Transverse colon (tissue), 4 donors: ENCODE measurements at regions not wholly inside any gene's neighbourhood (a gene's known extent, or its start where the extent isn't known, plus 50 kb on each side); places are given as distances from the start of the nearest gene placed in this dataset.

Experiments
- DNase-seq: peaks from one replicate; pipeline ENCODE4 v3.0.0-alpha.2; 2019
- H3K27ac ChIP-seq, 4 donors: fragments of 200-600 bp; sonication (generic); 2 replicates each; pipeline ENCODE4 v1.5.1; 2016 to 2018; ENCODE audit warnings: inconsistent platforms in 4 of 4
- H3K27me3 ChIP-seq: fragments of 200-600 bp; sonication (generic); 2 replicates; pipeline ENCODE4 v1.5.1; 2017; ENCODE audit warnings: inconsistent platforms
- H3K36me3 ChIP-seq, 4 donors: fragments of 200-600 bp; sonication (generic); 2 replicates each; pipeline ENCODE4 v1.5.1; 2017 to 2019; ENCODE audit warnings: inconsistent platforms in 4 of 4
- H3K4me1 ChIP-seq, 4 donors: fragments of 200-600 bp; sonication (generic); 2 replicates each; pipeline ENCODE4 v1.5.1; 2017 to 2020; ENCODE audit warnings: inconsistent platforms in 4 of 4
- H3K4me3 ChIP-seq, 4 donors: fragments of 200-600 bp; sonication (generic); 1 replicate in 1 of 4; 2 replicates in 3 of 4; pipeline versions ENCODE4 v1.5.1 to v1.6.1; 2017 to 2019; ENCODE audit warnings: inconsistent platforms in 4 of 4
- H3K9me3 ChIP-seq, 2 donors: fragments of 200-600 bp; sonication (generic); 2 replicates each; pipeline ENCODE4 v1.5.1; 2017 to 2019; ENCODE audit warnings: inconsistent platforms in 2 of 2
- EP300 ChIP-seq: sonication (generic); formaldehyde crosslinking; IDR thresholded peaks from one replicate; pipeline ENCODE4 v1.6.1; 2017; ENCODE audit warnings: antibody characterized with exemption, low read depth
- POLR2A ChIP-seq: fragments of 450-650 bp; IDR thresholded peaks from one replicate; pipeline ENCODE4 v1.6.1; 2016; ENCODE audit warnings: antibody characterized with exemption, mild to moderate bottlenecking, moderate library complexity
- POLR2AphosphoS5 ChIP-seq, 3 donors: sonication (generic); formaldehyde crosslinking; IDR thresholded peaks; one replicate each; pipeline ENCODE4 v1.6.1; 2016; ENCODE audit warnings: antibody characterized with exemption in 3 of 3
- WGBS, 2 donors: methylation state at CpG; one replicate each; pipeline ENCODE4 v1.1.5; 2018; ENCODE audit warnings: low coverage in 1 of 2; 5-methylcytosine and 5-hydroxymethylcytosine counted together
- in situ Hi-C, 4 donors: fragments of 200-750 bp; cut with MboI; loops; one replicate each; pipeline versions ENCODE4 v1.15.0 to v1.15.1; 2017; ENCODE audit warnings: low sequenced_read_pairs in 3 of 4, low pct_ligation_motif_present in 1 of 4, low pct_unique_long_range_greater_than_20kb in 1 of 4
- intact Hi-C: fragments of 100-400 bp; cut with DNase I; formaldehyde crosslinking; loops from one replicate; pipeline ENCODE4 v1.15.1; 2023; ENCODE audit warnings: low total_unique reads
- TF ChIP-seq, protein P1 (sequence below), 5 experiments: fragments of 200-600 bp in 3 of 5; fragments of 450-650 bp in 2 of 5; sonication (generic) in 3 of 5; IDR thresholded peaks; 1 replicate in 2 of 5; 2 replicates in 3 of 5; pipeline ENCODE4 v1.5.1; 2016 to 2017; ENCODE audit warnings: antibody characterized with exemption in 5 of 5, inconsistent platforms in 3 of 5, mild to moderate bottlenecking in 2 of 5, moderate library complexity in 1 of 5

DNA sequence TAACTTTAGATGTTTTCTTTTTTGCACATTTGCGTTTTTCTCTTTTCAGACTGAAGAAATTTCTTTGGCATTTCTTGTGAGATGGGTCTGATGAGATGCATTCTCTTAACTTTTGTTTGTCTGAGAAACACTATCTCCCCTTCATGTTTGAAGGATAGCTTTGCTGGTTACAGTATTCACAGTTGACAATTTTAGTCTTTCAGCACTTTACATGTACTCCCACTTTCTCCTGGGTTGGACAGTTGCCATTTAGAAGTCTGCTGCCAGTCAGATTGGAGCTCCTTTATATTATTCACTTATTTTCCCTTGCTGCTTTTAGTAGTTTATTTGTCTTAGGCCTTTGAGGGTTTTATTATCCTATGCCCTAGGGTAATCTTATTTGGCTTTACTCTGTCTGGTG lies 67.3 kb upstream of the VOPP1 start:
- TF ChIP-seq POLR2AphosphoS5 (IDR thresholded peaks at IDR 0.05) (no peak), EP300 (no peak), POLR2A (no peak)
- TF ChIP-seq, protein P1, sequence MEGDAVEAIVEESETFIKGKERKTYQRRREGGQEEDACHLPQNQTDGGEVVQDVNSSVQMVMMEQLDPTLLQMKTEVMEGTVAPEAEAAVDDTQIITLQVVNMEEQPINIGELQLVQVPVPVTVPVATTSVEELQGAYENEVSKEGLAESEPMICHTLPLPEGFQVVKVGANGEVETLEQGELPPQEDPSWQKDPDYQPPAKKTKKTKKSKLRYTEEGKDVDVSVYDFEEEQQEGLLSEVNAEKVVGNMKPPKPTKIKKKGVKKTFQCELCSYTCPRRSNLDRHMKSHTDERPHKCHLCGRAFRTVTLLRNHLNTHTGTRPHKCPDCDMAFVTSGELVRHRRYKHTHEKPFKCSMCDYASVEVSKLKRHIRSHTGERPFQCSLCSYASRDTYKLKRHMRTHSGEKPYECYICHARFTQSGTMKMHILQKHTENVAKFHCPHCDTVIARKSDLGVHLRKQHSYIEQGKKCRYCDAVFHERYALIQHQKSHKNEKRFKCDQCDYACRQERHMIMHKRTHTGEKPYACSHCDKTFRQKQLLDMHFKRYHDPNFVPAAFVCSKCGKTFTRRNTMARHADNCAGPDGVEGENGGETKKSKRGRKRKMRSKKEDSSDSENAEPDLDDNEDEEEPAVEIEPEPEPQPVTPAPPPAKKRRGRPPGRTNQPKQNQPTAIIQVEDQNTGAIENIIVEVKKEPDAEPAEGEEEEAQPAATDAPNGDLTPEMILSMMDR (IDR thresholded peaks at IDR 0.05) = no peak
- peaks cover 0 to 5% (median 0%) of the 10 kb centered on the region in 4 donors for H3K4me1 ChIP-seq
- H3K4me3 ChIP-seq = no peak overlapping the region
- intact Hi-C loops = no loop called here
- in situ Hi-C loops = loop anchor here (10.0 to 25.0 kb wide), 2 partner anchors 323 to 435 kb away; partner anchors contain the start of genes MRPS17 (in 4 of the 4) and NIPSNAP2 (in 4 of the 4)
- no peaks in the 10 kb centered on the region for H3K9me3 ChIP-seq
- WGBS, 2 donors = 91% methylated on average over 1 of the region's 1 CpG; no CpG with 5 or more reads in 1 of the 2 donors
- H3K36me3 ChIP-seq = no peaks in the 10 kb centered on the region
- no peaks in the 10 kb centered on the region for H3K27me3 ChIP-seq
- no peak overlapping the region for H3K27ac ChIP-seq
- no peak for DNase-seq

DNA sequence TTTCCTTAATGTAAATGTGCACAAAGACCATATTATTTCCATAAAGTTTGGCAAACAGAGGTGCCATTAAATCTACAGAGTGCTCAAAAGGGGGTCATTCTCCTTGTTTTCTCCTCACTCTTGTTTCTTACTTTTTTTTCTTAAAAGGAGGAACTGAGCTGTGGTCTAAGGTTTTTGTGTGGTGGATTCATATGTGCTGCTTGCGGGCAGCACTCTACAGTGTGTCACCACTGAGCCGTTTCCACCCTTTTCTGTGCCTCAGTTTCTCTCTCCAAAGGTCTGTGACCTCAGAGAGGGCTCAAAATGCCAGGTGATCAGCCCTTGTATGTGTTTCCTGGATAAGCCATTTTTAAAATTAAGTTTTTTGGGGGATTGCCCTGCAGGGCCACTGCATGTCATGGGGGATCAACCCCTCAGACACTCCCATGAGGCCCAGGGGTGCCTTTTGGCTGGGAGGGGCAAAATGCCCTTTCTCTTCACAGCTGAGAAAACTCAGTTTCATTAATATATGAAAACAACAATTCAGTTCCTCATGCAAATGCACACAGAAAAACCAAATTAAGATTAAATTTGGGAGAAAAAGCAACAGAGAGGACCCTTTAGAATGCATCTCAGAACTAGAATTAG lies 56.9 kb upstream of the VOPP1 start:
- no peak for TF ChIP-seq POLR2A
- Histone ChIP-seq H3K4me3 (no peak overlapping the region), H3K4me1 (no peaks in the 10 kb centered on the region), H3K9me3 (peaks cover 0 to 6% of the 10 kb centered on the region in 2 donors), H3K36me3 (no peaks in the 10 kb centered on the region), H3K27ac (no peak overlapping the region), H3K27me3 (no peaks in the 10 kb centered on the region)
- 12 to 47% methylated on average over 2 of the region's 2 CpGs for WGBS, 2 donors
- intact Hi-C loops = no loop called here
- DNase-seq = no peak
- in situ Hi-C loops = loop anchor here (25.0 kb wide), 1 partner anchor 333 kb away; the partner anchor contains the start of genes MRPS17 (in 4 of the 4) and NIPSNAP2 (in 4 of the 4)

DNA sequence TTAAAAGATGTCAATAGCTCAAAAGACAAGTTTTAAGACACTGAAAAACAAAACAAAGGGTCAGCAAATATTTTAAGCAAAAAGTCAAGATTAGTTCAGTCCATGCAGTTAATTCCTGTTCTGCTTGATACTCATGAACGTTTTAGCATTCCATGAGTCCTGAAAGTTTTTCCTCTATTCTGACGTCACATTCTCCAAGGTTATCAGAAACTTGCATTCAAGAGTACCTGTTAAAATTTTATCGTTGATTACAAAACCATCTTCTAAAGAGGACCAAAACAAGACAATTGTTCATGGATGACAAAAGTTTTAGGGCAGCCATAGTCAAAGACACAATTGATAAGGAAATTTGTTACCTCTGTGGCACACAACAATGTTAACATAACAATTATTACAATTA lies 52.5 kb upstream of the VOPP1 start:
- intact Hi-C loops = no loop called here
- Histone ChIP-seq H3K4me1 (no peaks in the 10 kb centered on the region), H3K9me3 (peaks cover 0 to 6% of the 10 kb centered on the region in 2 donors), H3K27me3 (peaks cover 4% of the 10 kb centered on the region), H3K4me3 (no peak overlapping the region), H3K36me3 (no peaks in the 10 kb centered on the region), H3K27ac (no peak overlapping the region)
- no peak for DNase-seq
- 77 to 78% methylated on average over 3 of the region's 3 CpGs for WGBS, 2 donors
- TF ChIP-seq, protein P1 (IDR thresholded peaks at IDR 0.05) = no peak
- TF ChIP-seq EP300 = no peak
- TF ChIP-seq POLR2AphosphoS5 (IDR thresholded peaks at IDR 0.05) = no peak
- TF ChIP-seq POLR2A = no peak
- in situ Hi-C loops = loop anchor here (25.0 kb wide), 1 partner anchor 337 kb away; the partner anchor contains the start of genes MRPS17 (in 4 of the 4) and NIPSNAP2 (in 4 of the 4)

DNA sequence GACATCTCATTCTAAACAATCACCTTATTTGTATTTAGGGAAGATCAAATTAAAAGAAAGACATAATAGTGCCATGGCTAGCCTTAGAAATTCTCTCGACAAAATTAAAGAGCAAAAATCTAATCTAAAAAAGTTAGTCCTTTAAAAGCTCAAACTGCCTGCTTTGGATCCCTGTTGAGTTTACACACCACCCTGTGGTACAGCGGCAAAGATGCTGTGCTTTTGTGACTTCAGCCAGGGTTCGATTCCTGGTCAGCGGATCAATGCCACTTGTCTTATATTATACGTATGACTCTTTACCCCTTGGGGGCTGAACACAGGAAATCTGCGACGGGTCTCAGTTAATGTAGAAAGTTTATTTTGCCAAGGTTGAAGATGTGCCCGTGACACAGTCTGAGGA lies 51.3 kb upstream of the VOPP1 start:
- TF ChIP-seq EP300 = no peak
- TF ChIP-seq POLR2AphosphoS5 (IDR thresholded peaks at IDR 0.05) = no peak
- TF ChIP-seq, protein P1 (IDR thresholded peaks at IDR 0.05) = no peak
- TF ChIP-seq POLR2A = no peak
- no peaks in the 10 kb centered on the region for H3K4me1 ChIP-seq
- in situ Hi-C loops (no loop called here), intact Hi-C loops (no loop called here)
- 89 to 100% methylated on average over 4 to 8 of the region's 8 CpGs for WGBS, 2 donors
- H3K27me3 ChIP-seq = peaks cover 4% of the 10 kb centered on the region
- no peak for DNase-seq
- no peak overlapping the region for H3K4me3 ChIP-seq
- no peaks in the 10 kb centered on the region for H3K36me3 ChIP-seq
- no peak overlapping the region for H3K27ac ChIP-seq
- H3K9me3 ChIP-seq = peaks cover 5 to 6% of the 10 kb centered on the region in 2 donors
